ENCODE measurements at regions not wholly inside any gene's neighbourhood (a gene's known extent, or its start where the extent isn't known, plus 50 kb on each side); places are given as distances from the start of the nearest gene placed in this dataset.

- no peak overlapping the region for H3K27ac Mint-ChIP-seq
- Histone ChIP-seq H3K79me2 (ENCODE audit: insufficient read depth, low read length) (no peaks in the 10 kb centered on the region), H2BK120ac (ENCODE audit: low read depth, low read length, poor library complexity, severe bottlenecking) (no peak overlapping the region), H4K8ac (replicated peaks; ENCODE audit: insufficient read length, low read depth, low read length) (no peak overlapping the region), H4K20me1 (ENCODE audit: control insufficient read depth, insufficient read depth, insufficient read length) (no peaks in the 10 kb centered on the region), H3K14ac (ENCODE audit: insufficient read depth, low read length) (no peak overlapping the region), H2AK5ac (ENCODE audit: insufficient read length, low read length) (no peak overlapping the region), H2AFZ (ENCODE audit: low read length) (no peak overlapping the region), H3K27ac (ENCODE audit: insufficient read length, low read depth, low read length) (no peak overlapping the region), H3K27me3 (ENCODE audit: insufficient read depth, low read length) (no peaks in the 10 kb centered on the region), H3K9me3 (ENCODE audit: control insufficient read depth, low read depth, low read length) (no peaks in the 10 kb centered on the region), H3K18ac (ENCODE audit: insufficient read length, low read depth, low read length) (no peak overlapping the region), H2BK12ac (ENCODE audit: insufficient read length, low read depth, low read length) (no peak overlapping the region), H3K23ac (ENCODE audit: insufficient read length, low read depth, low read length) (no peak overlapping the region), H3K4me1 (ENCODE audit: insufficient read depth, low read length) (no peaks in the 10 kb centered on the region; the same call in 1 of the 2 replicates), H3K9ac (ENCODE audit: extremely low read depth, insufficient read length, low read length) (no peak overlapping the region), H2BK20ac (ENCODE audit: low read depth, low read length, poor library complexity, severe bottlenecking) (no peak overlapping the region), H3K4ac (ENCODE audit: low read depth, low read length) (no peak overlapping the region), H4K91ac (ENCODE audit: insufficient read length, low read depth, low read length) (no peak overlapping the region), H2BK5ac (ENCODE audit: insufficient read length, low read length) (no peak overlapping the region), H3K56ac (ENCODE audit: insufficient read length, low read depth, low read length) (no peak overlapping the region), H3T11ph (ENCODE audit: low read length) (no peak overlapping the region), H4K5ac (ENCODE audit: insufficient read length, low read depth, low read length) (no peak overlapping the region), H3K4me2 (ENCODE audit: insufficient read depth, insufficient read length, low read length) (no peak overlapping the region), H3K23me2 (ENCODE audit: insufficient read length, low read depth, low read length, poor library complexity, severe bottlenecking) (no peaks in the 10 kb centered on the region), H3K79me1 (ENCODE audit: insufficient read depth, low read depth, low read length, poor library complexity, severe bottlenecking) (no peaks in the 10 kb centered on the region), H2BK15ac (ENCODE audit: low read depth, low read length) (no peak overlapping the region)
- no peak overlapping the region for H3K4me3 Mint-ChIP-seq
- peaks cover 0 to 2% (median 0%) of the 10 kb centered on the region in 3 experiments; a peak in 1 of 7 replicates for H3K36me3 Mint-ChIP-seq (ENCODE audit: insufficient read depth in 1 of 3, low read depth in 3 of 3)
- no CpG with 5 or more reads among the region's 1 CpG for WGBS (ENCODE audit: extremely low coverage, insufficient read length, low lambda C conversion rate)
- no peaks in the 10 kb centered on the region; a peak in 1 of 5 replicates for H3K9me3 Mint-ChIP-seq
- H3K27me3 Mint-ChIP-seq (ENCODE audit: low read depth): no peaks in the 10 kb centered on the region
- DNase-seq: no peak
- TF ChIP-seq CTCF (conservative IDR thresholded peaks at IDR 0.05): no peak
- peaks cover 11% of the 10 kb centered on the region in 2 experiments for H3K4me1 Mint-ChIP-seq
Measured at GRCh38 chr18:28729321-28729720, 552.4 kb upstream of the CDH2 start.
